Stimulated activated naive CD8-positive, alpha-beta T cell treated with anti-CD3 and anti-CD28 coated beads, Interleukin-15, Interleukin-2, amounts not matched to agents 100 ng/mL and 50 ng/mL, for 24 hours (primary cell): ENCODE measurements at regions not wholly inside any gene's neighbourhood (a gene's known extent, or its start where the extent isn't known, plus 50 kb on each side); places are given as distances from the start of the nearest gene placed in this dataset.

Experiments
- H3K27ac Mint-ChIP-seq: one replicate; pipeline ENCODE4 v1.8.0; 2021; ENCODE audit warnings: mild to moderate bottlenecking, mixed read lengths
- H3K27me3 Mint-ChIP-seq: one replicate; pipeline ENCODE4 v1.8.0; 2021; ENCODE audit warnings: mixed read lengths
- H3K36me3 Mint-ChIP-seq: one replicate; pipeline ENCODE4 v1.8.0; 2021; ENCODE audit warnings: low read depth, mixed read lengths
- H3K4me1 Mint-ChIP-seq: one replicate; pipeline ENCODE4 v1.8.0; 2021; ENCODE audit warnings: low read depth, mixed read lengths
- H3K4me3 Mint-ChIP-seq: one replicate; pipeline ENCODE4 v1.8.0; 2021; ENCODE audit warnings: mild to moderate bottlenecking, mixed read lengths
- H3K9me3 Mint-ChIP-seq: one replicate; pipeline ENCODE4 v1.8.0; 2021; ENCODE audit warnings: mixed read lengths

- Mint-ChIP-seq H3K9me3 (peaks cover 15% of the 10 kb centered on the region), H3K27me3 (peaks cover 14% of the 10 kb centered on the region), H3K36me3 (peaks cover 4% of the 10 kb centered on the region), H3K4me1 (no peaks in the 10 kb centered on the region), H3K27ac (no peak overlapping the region), H3K4me3 (no peak overlapping the region)
These were observed 241.2 kb upstream of the RPL38 start for GRCh38 chr17:73962308-73962707.

- peaks cover 4% of the 10 kb centered on the region for H3K36me3 Mint-ChIP-seq
- H3K27me3 Mint-ChIP-seq, result peaks cover 24% of the 10 kb centered on the region
- no peak overlapping the region for H3K4me3 Mint-ChIP-seq
- H3K4me1 Mint-ChIP-seq, result no peaks in the 10 kb centered on the region
- H3K9me3 Mint-ChIP-seq, result peaks cover 9% of the 10 kb centered on the region
- no peak overlapping the region for H3K27ac Mint-ChIP-seq
These were observed 234.8 kb upstream of the RPL38 start for GRCh38 chr17:73968680-73969079.

- H3K27ac Mint-ChIP-seq, result no peak overlapping the region
These were observed 233.5 kb upstream of the RPL38 start for GRCh38 chr17:73969956-73970355.

GRCh38 chr17:73971127-73971526, 232.4 kb upstream of the RPL38 start:
- Mint-ChIP-seq H3K4me1 (no peaks in the 10 kb centered on the region), H3K27ac (no peak overlapping the region), H3K4me3 (no peak overlapping the region), H3K27me3 (peaks cover 14% of the 10 kb centered on the region), H3K9me3 (no peaks in the 10 kb centered on the region), H3K36me3 (no peaks in the 10 kb centered on the region)

More at GRCh38 chr17:73969956-73970355, 233.5 kb upstream of the RPL38 start:
- Mint-ChIP-seq H3K4me3 (no peak overlapping the region), H3K4me1 (no peaks in the 10 kb centered on the region), H3K9me3 (peaks cover 4% of the 10 kb centered on the region), H3K36me3 (no peaks in the 10 kb centered on the region), H3K27me3 (peaks cover 14% of the 10 kb centered on the region)

- H3K4me1 Mint-ChIP-seq, result no peaks in the 10 kb centered on the region
- H3K4me3 Mint-ChIP-seq, result no peak overlapping the region
- H3K36me3 Mint-ChIP-seq, result no peaks in the 10 kb centered on the region
- no peak overlapping the region for H3K27ac Mint-ChIP-seq
- H3K27me3 Mint-ChIP-seq, result peaks cover 14% of the 10 kb centered on the region
- H3K9me3 Mint-ChIP-seq, result no peaks in the 10 kb centered on the region
These were observed 231.4 kb upstream of the RPL38 start for GRCh38 chr17:73972056-73972455.

- H3K36me3 Mint-ChIP-seq, result no peaks in the 10 kb centered on the region
- H3K9me3 Mint-ChIP-seq, result no peaks in the 10 kb centered on the region
- H3K27me3 Mint-ChIP-seq, result peaks cover 14% of the 10 kb centered on the region
- no peak overlapping the region for H3K4me3 Mint-ChIP-seq
- no peak overlapping the region for H3K27ac Mint-ChIP-seq
- no peaks in the 10 kb centered on the region for H3K4me1 Mint-ChIP-seq
These were observed 230.6 kb upstream of the RPL38 start for GRCh38 chr17:73972901-73973300.

GRCh38 chr17:73973586-73974409, 229.7 kb upstream of the RPL38 start:
- H3K9me3 Mint-ChIP-seq, result no peaks in the 10 kb centered on the region
- H3K4me3 Mint-ChIP-seq, result no peak overlapping the region
- no peaks in the 10 kb centered on the region for H3K4me1 Mint-ChIP-seq
- H3K27me3 Mint-ChIP-seq, result peaks cover 14% of the 10 kb centered on the region
- no peak overlapping the region for H3K27ac Mint-ChIP-seq
- H3K36me3 Mint-ChIP-seq, result no peaks in the 10 kb centered on the region

- Mint-ChIP-seq H3K9me3 (no peaks in the 10 kb centered on the region), H3K4me1 (no peaks in the 10 kb centered on the region), H3K27ac (no peak overlapping the region), H3K4me3 (no peak overlapping the region), H3K27me3 (peaks cover 10% of the 10 kb centered on the region), H3K36me3 (no peaks in the 10 kb centered on the region)
These were observed 228.9 kb upstream of the RPL38 start for GRCh38 chr17:73974536-73974935.

GRCh38 chr17:73976147-73976546, 227.3 kb upstream of the RPL38 start:
- Mint-ChIP-seq H3K4me1 (no peaks in the 10 kb centered on the region), H3K27me3 (peaks cover 2% of the 10 kb centered on the region), H3K27ac (no peak overlapping the region), H3K36me3 (no peaks in the 10 kb centered on the region), H3K4me3 (no peak overlapping the region), H3K9me3 (no peaks in the 10 kb centered on the region)

- no peaks in the 10 kb centered on the region for H3K9me3 Mint-ChIP-seq
- no peaks in the 10 kb centered on the region for H3K4me1 Mint-ChIP-seq
- H3K27ac Mint-ChIP-seq, result no peak overlapping the region
- no peaks in the 10 kb centered on the region for H3K27me3 Mint-ChIP-seq
- no peak overlapping the region for H3K4me3 Mint-ChIP-seq
- no peaks in the 10 kb centered on the region for H3K36me3 Mint-ChIP-seq
These were observed 226.6 kb upstream of the RPL38 start for GRCh38 chr17:73976676-73977521.

GRCh38 chr17:73980517-73980916, 223.0 kb upstream of the RPL38 start:
- Mint-ChIP-seq H3K27me3 (peaks cover 4% of the 10 kb centered on the region), H3K27ac (no peak overlapping the region), H3K4me1 (peaks cover 13% of the 10 kb centered on the region), H3K36me3 (no peaks in the 10 kb centered on the region), H3K9me3 (no peaks in the 10 kb centered on the region), H3K4me3 (no peak overlapping the region)

- Mint-ChIP-seq H3K36me3 (no peaks in the 10 kb centered on the region), H3K4me1 (peaks cover 13% of the 10 kb centered on the region), H3K4me3 (no peak overlapping the region), H3K27ac (no peak overlapping the region), H3K9me3 (no peaks in the 10 kb centered on the region), H3K27me3 (peaks cover 4% of the 10 kb centered on the region)
These were observed 220.6 kb upstream of the RPL38 start for GRCh38 chr17:73982871-73983270.

GRCh38 chr17:73983621-73984400, 219.7 kb upstream of the RPL38 start:
- peaks cover 13% of the 10 kb centered on the region for H3K4me1 Mint-ChIP-seq
- no peak overlapping the region for H3K4me3 Mint-ChIP-seq
- no peak overlapping the region for H3K27ac Mint-ChIP-seq
- H3K27me3 Mint-ChIP-seq, result peaks cover 4% of the 10 kb centered on the region
- no peaks in the 10 kb centered on the region for H3K9me3 Mint-ChIP-seq
- no peaks in the 10 kb centered on the region for H3K36me3 Mint-ChIP-seq

- H3K27me3 Mint-ChIP-seq, result peaks cover 4% of the 10 kb centered on the region
- peaks cover 13% of the 10 kb centered on the region for H3K4me1 Mint-ChIP-seq
- no peak overlapping the region for H3K27ac Mint-ChIP-seq
- H3K36me3 Mint-ChIP-seq, result no peaks in the 10 kb centered on the region
- no peaks in the 10 kb centered on the region for H3K9me3 Mint-ChIP-seq
- H3K4me3 Mint-ChIP-seq, result no peak overlapping the region
These were observed 218.5 kb upstream of the RPL38 start for GRCh38 chr17:73984941-73985340.
